Astrocyte of the cerebellum (primary cell): ENCODE measurements at regions not wholly inside any gene's neighbourhood (a gene's known extent, or its start where the extent isn't known, plus 50 kb on each side); places are given as distances from the start of the nearest gene placed in this dataset.

Source experiments
- DNase-seq: peaks from one replicate; pipeline ENCODE4 v3.0.0-alpha.2; 2011; ENCODE audit warnings: low read depth
- H3K4me3 ChIP-seq: 2 replicates; pipeline ENCODE4 v1.5.1; 2011; ENCODE audit warnings: mild to moderate bottlenecking, low read depth, low read length, moderate library complexity
- CTCF ChIP-seq: IDR thresholded peaks from 2 replicates; pipeline ENCODE4 v1.5.1; 2012; ENCODE audit warnings: low read length, low read depth, moderate library complexity, mild to moderate bottlenecking; ENCODE audit errors: missing control alignments
- in situ Hi-C: cut with HindIII; loops from 2 replicates; pipeline ENCODE4 v1.10.0; 2017; ENCODE audit warnings: low sequenced_read_pairs

GRCh38 chr17:72205822-72206221 lies 85.0 kb downstream of the SOX9 start:
- in situ Hi-C loops = no loop called here
- TF ChIP-seq CTCF = no peak
- H3K4me3 ChIP-seq = no peak overlapping the region

DNA sequence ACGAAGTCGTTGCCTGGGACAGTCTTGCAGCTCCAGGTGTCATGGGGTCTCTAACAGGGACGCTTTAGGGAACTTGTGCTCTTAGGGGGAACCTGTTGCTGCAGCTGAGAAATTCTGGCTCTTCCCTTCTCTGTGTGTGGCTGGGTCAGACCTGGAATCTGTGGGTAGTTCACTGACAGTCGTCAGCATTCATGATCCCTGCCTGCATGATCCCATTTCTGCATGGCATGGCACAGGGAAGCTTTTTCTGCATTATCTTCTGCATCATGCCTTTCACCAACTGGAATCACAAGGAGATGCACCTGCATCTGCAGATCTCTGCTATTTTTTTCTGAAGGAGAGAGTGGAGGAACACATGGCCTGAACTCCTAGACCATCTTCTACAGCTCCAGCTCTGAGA lies 85.6 kb downstream of the SOX9 start:
- TF ChIP-seq CTCF = no peak

More at GRCh38 chr17:72205822-72206221, 85.0 kb downstream of the SOX9 start:
- DNase-seq = no peak

GRCh38 chr17:72208832-72209231 lies 88.0 kb downstream of the SOX9 start:
- TF ChIP-seq CTCF = no peak
- in situ Hi-C loops = no loop called here
- no peak for DNase-seq
- H3K4me3 ChIP-seq = no peak overlapping the region

More for the DNA sequence above, 85.6 kb downstream of the SOX9 start:
- no peak for DNase-seq
- in situ Hi-C loops = no loop called here
- H3K4me3 ChIP-seq = no peak overlapping the region

- TF ChIP-seq CTCF = no peak
- H3K4me3 ChIP-seq = no peak overlapping the region
- in situ Hi-C loops = no loop called here
- no peak for DNase-seq
Measured at GRCh38 chr17:72212041-72212440, 91.2 kb downstream of the SOX9 start.

DNA sequence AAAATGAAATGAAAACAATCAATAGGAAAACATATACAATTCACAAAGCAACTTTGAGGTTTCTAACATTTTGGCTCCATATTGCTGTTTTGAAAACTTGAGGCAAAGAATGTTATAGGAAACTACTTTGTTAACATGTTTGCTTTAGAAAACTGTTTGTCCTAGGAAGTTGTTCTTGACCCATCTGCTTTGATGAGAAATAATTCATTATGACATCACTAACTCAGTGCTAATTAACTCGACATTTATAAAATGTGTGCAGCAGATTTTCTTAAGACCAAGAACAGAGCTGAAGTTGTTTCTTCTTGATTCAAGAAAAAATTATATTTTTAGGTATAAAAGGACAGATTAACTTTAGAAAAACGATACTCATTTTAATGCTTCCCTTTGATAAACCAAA lies 94.7 kb downstream of the SOX9 start:
- H3K4me3 ChIP-seq = no peak overlapping the region
- in situ Hi-C loops = no loop called here
- TF ChIP-seq CTCF = no peak
- DNase-seq = no peak

- no peak for DNase-seq
- TF ChIP-seq CTCF = no peak
- in situ Hi-C loops = no loop called here
- H3K4me3 ChIP-seq = no peak overlapping the region
Measured at GRCh38 chr17:72215928-72216327, 95.1 kb downstream of the SOX9 start.

DNA sequence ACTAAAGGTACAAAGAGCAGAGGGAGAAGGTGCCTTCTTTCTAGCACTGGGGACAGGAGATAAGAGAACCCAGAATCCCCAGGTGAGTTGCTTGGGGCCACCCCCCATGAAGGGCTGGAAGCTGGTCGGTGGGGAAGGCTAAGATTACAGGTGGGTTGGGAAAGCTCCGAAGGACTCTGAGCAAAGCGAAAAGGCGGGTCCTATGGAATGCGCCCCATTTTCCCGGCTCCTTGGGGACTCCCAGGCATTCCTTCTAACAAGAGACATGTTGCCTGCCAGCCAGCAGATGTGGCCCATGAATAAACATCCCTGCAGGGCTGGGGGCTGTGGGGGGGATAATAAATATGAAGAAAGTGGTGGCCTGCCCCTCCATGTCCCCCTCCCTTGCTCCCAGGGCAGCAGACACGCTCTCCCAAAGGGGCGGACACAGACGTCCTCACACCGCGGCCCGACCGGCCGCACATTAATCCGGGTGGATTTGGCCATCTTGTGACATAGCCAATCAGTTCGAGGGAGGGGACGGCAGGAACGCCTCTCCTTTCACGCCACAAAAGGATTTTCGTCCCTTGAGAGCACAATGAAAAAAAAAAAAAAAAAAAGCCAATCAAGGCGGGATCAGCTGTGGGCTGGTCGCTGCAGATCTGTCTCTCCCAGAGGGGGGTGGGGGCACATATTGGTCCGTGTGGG lies 98.5 kb downstream of the SOX9 start:
- no peak for DNase-seq
- no peak for TF ChIP-seq CTCF
- in situ Hi-C loops = no loop called here
- peak overlapping the region; percentile 28 for H3K4me3 ChIP-seq
